Tongue (tissue), 1 donor: ENCODE measurements at regions not wholly inside any gene's neighbourhood (a gene's known extent, or its start where the extent isn't known, plus 50 kb on each side); places are given as distances from the start of the nearest gene placed in this dataset.

Source experiments
- DNase-seq: peaks from one replicate; pipeline ENCODE4 v3.0.0-alpha.2; 2015

DNA sequence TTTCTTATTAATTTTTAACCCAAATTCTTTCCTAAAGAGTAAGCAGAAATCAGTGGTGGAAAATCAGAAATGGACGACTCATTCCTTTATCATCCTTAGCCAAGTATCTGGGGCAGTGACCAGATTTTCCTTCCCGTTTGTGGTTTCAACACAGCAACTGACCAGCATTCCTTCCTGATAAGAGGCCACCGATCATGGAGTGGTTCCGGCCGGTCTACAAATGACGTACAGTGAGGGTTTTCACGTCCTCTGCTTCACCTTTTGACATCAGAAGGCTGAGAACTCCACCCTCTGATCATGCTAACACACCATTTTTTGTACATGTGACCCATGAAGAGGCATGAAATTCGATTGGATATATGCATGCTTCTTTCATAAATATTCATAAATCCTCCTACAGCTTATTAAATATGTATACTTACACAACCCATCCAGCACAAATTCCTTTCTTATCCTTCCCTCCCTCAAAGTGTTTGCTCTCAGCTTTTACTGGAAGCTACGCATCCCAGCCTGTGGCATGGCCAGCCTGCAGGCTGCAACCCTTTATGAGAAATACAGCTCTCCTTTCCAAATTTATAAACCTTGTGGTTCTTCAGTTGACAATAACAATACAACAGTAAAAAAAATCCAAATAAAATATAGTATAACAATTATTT lies 173.0 kb upstream of the CASK start:
- no peak for DNase-seq

DNA sequence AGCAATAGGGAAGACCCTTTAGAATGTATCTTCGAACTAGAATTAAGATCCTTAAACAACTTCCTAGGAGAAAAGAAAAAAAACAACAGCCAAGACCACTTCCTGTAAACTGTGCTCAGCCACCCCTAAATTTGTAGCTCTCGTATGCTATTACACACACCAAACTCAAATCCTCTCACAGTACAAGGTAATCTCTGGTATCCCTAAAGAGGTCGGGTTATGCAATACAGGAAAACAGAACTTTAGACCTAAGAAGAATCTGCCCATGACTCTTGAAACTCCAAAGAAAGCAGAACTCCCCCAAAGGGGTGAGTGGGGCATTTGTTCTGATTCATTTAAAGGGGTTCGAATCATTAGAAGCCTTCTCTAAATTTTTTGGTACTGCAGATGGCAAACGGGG lies 170.9 kb upstream of the CASK start:
- peak; percentile 35 for DNase-seq

- no peak for DNase-seq
Observed at GRCh38 chrX:42093756-42094155, 170.4 kb upstream of the CASK start.

DNA sequence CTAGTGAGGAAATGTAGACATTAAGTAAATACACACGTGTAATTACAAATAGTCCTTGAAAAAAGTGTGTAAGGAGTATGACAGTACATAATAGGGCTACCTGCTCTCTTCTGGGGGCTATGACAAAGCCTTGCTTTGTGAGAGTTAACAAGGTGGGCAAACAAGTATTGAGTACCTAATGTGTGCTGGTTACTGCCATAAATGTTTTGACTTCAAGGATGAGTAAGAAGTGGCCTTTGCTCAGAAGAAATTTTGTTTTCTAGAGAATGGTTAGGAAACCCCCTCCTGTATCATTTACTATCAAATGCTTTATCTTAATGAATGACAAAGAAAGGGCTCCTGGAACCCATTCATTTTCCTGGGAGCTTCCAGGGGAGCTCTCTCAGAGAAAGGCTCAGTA lies 167.0 kb upstream of the CASK start:
- no peak for DNase-seq

DNA sequence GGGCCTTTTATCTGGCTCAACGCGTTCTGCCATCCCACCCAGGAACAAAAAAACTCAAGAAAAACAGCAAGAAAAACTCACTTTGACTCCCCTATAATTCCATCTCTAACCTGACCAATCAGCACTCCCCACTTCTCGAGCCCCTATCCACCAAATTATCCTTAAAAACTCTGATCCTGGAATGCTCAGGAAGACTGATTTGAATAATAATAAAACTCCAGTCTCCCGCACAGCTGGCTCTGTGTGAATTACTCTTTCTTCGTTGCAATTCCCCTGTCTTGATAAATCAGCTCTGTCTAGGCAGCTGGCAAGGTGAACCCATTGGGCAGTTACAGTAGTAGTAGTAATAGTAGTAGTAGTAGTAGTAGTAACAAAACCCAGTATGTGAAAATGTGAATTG lies 165.7 kb upstream of the CASK start:
- DNase-seq: no peak

DNA sequence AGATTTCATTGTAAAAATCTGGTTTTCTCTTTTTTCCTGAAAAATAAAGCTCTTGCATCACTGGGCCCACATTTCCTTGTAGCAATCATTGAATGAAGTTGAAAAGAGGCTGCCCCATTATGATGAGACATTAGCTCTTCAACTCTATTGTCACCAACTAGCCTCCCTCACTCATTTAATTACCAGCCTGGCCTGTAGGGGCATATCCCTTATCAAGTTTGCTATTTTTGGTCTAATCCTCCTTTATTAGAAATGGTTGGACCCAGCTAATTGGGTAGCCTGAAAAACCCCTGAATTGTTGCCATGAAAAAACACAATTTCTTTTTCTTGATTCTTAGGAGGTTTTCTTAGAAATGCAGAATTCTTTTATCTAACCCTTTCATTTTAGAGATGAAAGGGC lies 164.6 kb upstream of the CASK start:
- no peak for DNase-seq

DNA sequence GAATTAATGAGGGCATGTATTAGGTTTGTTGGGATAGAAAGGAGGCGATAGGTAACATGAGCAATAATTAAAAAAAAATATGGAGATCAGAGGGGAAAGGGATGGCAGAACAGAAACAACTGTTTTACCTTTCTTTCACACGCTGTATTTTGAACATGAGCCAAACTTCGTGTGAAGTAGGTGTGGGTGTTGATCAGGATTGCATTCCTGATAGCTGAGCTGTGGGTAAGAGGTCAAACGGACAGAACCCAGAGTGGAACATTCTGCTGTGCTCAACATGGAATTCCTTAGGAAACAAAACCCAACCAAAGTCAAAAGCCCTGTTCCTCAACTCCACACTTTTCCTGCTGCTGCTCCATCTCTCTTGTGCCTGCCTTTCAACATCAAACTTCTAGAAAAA lies 162.5 kb upstream of the CASK start:
- no peak for DNase-seq

- no peak for DNase-seq
Observed at GRCh38 chrX:42079968-42080367, 156.6 kb upstream of the CASK start.

GRCh38 chrX:42077675-42078074 lies 154.3 kb upstream of the CASK start:
- DNase-seq: no peak

DNA sequence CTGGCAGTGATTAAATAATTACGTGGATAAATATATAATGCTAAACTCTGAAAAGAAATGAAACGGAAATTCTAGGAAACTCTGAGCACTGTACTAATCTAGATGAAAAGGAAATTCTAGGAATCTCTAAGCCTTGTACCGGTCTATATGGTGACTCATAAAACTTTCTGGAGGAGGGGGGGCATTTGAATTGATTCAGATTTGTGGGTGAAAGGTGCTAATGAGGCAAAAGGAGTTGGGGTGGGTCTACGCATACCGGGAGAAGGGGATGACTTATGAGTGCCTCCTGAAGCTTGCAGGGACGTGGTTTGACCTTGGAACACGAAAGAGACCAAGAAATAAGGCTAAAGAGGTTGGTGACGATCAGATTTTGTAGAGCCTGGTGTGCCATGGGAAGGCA lies 151.7 kb upstream of the CASK start:
- DNase-seq: no peak

- DNase-seq: no peak
Observed at GRCh38 chrX:42073448-42073847, 150.1 kb upstream of the CASK start.

- no peak for DNase-seq
Observed at GRCh38 chrX:42070866-42071265, 147.5 kb upstream of the CASK start.

- no peak for DNase-seq
Observed at GRCh38 chrX:42054256-42054655, 130.9 kb upstream of the CASK start.

- DNase-seq: no peak
Observed at GRCh38 chrX:42050345-42050744, 127.0 kb upstream of the CASK start.

- DNase-seq: no peak
Observed at GRCh38 chrX:42047886-42048285, 124.5 kb upstream of the CASK start.

DNA sequence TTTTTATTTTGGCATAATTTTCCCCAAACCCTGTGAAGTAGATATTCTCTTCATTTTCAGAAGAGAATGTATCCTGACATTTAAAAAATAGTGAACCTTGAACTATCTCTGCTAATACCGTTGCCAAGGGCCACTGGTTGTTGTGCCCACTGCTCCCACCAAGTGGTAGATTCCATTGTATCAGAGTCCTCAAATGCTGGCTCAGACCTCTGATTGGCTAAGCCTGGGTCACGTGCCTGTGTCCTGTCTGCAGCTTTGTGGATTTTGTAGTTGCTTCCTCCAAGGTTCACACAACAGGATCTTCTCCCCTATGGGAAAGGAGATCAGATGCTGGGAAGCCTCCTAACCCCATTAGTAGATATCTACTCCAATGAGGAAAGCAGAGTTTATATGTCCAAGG lies 104.8 kb upstream of the CASK start:
- no peak for DNase-seq

DNA sequence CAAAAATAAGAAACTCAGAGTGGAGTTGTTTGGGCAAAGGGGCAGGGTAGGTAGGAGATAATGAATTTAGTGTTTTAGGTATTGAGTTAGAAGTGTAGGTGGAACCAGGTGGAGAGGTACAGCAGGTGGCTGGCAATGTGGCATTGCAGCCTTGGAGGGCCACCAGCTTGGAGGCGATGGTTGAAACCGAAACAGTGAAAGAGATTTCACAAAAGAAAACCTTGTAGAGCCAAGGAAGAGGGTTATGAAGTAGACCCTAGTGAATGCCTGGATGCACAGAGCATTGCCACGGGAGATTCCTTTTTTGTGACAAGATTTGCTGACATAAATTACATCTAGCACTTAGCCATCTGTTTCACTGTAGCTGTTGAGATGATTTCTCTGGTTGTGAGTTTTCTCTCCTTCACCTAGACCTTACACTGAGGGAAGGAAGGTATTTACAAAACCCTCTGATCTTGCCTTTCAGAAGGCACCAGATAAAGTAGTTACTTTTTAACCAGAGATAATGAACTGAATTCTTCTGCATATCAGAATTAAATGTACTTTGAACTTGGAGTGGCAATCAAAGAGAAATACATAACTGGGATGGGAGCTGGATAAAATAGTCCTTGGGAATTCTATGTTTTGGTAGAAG lies 104.1 kb upstream of the CASK start:
- DNase-seq: no peak

DNA sequence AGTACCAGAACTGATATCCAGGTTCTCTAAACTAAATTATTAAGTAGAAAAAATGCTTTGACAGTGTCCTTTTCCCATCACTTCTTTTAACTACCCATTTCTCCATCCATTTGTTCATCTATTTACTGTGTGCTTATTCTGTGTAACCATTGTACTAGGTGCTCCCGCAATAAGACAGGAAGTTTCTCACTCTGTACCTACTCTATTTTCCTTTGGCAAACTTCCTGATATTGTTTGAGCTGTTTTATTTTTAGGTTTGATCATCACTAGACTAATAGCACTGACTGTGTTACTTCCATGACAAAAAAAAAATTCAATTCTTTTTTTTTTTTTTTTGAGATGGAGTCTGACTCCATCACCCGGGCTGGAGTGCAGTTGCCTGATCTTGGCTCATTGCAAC lies 102.5 kb upstream of the CASK start:
- no peak for DNase-seq

GRCh38 chrX:42023122-42023521 lies 99.8 kb upstream of the CASK start:
- no peak for DNase-seq

DNA sequence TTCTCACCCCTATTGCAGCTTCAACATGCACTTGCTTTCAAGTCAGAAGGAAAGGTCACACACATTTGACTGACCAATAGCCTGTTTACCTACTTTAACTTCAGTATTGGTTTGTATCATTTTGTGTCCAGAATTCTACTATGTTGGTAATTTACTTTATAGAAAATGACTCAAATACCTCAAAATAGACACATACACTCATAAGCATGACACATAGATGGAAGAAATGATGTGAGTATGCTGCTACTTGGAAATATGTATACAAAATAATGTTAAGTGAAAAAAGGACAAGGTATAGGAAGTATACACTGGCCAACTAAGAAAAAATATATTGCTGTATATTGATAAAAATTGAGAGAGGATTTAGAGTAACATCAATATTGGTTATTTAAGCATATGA lies 98.8 kb upstream of the CASK start:
- no peak for DNase-seq

- DNase-seq: no peak
Observed at GRCh38 chrX:42021058-42021457, 97.7 kb upstream of the CASK start.

DNA sequence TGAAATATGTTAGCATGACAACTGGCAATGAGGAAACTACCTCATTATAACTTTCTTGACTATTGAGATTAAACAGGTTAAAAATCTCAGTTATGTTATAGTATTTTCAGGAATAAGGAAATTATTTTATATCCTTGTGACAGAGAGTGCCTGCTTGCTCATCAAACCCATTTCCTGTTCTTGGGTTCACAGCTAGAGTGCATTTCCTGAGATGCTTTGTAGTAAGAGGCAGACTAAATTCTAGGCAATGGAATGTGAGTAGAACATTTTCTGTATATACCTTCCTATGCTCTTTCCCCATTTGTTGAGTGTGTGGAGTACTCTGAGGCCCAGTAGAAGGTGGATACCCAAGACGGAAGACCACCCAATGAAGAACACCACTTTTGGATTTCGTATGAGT lies 96.9 kb upstream of the CASK start:
- no peak for DNase-seq

DNA sequence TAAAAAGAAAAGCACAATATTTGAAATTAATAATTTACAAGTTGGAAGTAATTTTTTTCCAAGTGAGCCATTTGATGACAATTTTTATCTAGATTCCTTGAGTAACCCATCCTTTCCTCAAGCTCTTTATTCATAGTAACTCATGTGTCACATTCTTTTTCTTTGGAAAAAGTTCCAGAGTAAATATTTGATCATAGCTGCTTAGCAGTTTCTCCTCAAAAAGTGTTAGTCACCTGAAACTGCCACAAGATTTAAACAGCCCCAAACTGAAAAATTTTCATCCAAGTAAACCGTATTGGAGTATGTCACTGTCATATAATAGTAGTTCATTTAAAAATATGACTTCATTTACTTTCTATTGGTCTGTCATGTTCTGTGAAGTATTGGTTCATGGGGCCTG lies 94.6 kb upstream of the CASK start:
- DNase-seq: no peak

GRCh38 chrX:42000836-42001235 lies 77.5 kb upstream of the CASK start:
- DNase-seq: peak; percentile 17

- no peak for DNase-seq
Observed at GRCh38 chrX:41984628-41985027, 61.3 kb upstream of the CASK start.
